Mesothelial cell of epicardium (in vitro differentiated cells): ENCODE measurements at regions not wholly inside any gene's neighbourhood (a gene's known extent, or its start where the extent isn't known, plus 50 kb on each side); places are given as distances from the start of the nearest gene placed in this dataset.

Experiments
- DNase-seq, 2 experiments: peaks; one replicate each; pipeline ENCODE4 v3.0.0; 2021; ENCODE audit warnings: low spot score in 2 of 2; ENCODE audit not compliant: unreplicated experiment in 2 of 2
- H3K27ac Mint-ChIP-seq: 2 replicates; pipeline ENCODE4 v1.8.0; 2021; ENCODE audit warnings: mixed read lengths
- H3K27me3 Mint-ChIP-seq: 2 replicates; pipeline ENCODE4 v1.8.0; 2021; ENCODE audit warnings: low read depth, mixed read lengths
- H3K36me3 Mint-ChIP-seq: 2 replicates; pipeline ENCODE4 v1.8.0; 2021; ENCODE audit warnings: mixed read lengths
- H3K4me1 Mint-ChIP-seq: 2 replicates; pipeline ENCODE4 v1.8.0; 2021; ENCODE audit warnings: mixed read lengths
- H3K4me3 Mint-ChIP-seq: 2 replicates; pipeline ENCODE4 v1.8.0; 2021; ENCODE audit warnings: mild to moderate bottlenecking, moderate library complexity, mixed read lengths
- H3K9me3 Mint-ChIP-seq: 2 replicates; pipeline ENCODE4 v1.8.0; 2021; ENCODE audit warnings: mixed read lengths
- TF ChIP-seq, protein P1 (sequence below): fragments of 200-600 bp; sonication (generic); IDR thresholded peaks from one replicate; pipeline ENCODE4 v1.5.0; 2021; ENCODE audit warnings: antibody characterized with exemption; ENCODE audit not compliant: unreplicated experiment

GRCh38 chr13:65977525-65977924 lies 1252.6 kb downstream of the PCDH9 start:
- TF ChIP-seq, protein P1, sequence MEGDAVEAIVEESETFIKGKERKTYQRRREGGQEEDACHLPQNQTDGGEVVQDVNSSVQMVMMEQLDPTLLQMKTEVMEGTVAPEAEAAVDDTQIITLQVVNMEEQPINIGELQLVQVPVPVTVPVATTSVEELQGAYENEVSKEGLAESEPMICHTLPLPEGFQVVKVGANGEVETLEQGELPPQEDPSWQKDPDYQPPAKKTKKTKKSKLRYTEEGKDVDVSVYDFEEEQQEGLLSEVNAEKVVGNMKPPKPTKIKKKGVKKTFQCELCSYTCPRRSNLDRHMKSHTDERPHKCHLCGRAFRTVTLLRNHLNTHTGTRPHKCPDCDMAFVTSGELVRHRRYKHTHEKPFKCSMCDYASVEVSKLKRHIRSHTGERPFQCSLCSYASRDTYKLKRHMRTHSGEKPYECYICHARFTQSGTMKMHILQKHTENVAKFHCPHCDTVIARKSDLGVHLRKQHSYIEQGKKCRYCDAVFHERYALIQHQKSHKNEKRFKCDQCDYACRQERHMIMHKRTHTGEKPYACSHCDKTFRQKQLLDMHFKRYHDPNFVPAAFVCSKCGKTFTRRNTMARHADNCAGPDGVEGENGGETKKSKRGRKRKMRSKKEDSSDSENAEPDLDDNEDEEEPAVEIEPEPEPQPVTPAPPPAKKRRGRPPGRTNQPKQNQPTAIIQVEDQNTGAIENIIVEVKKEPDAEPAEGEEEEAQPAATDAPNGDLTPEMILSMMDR = no peak
- no peak for DNase-seq
- peaks cover 23% of the 10 kb centered on the region for H3K9me3 Mint-ChIP-seq
- peaks cover 7% of the 10 kb centered on the region for H3K36me3 Mint-ChIP-seq
- no peaks in the 10 kb centered on the region for H3K27me3 Mint-ChIP-seq
- H3K27ac Mint-ChIP-seq = no peak overlapping the region
- H3K4me1 Mint-ChIP-seq = no peaks in the 10 kb centered on the region
- no peak overlapping the region for H3K4me3 Mint-ChIP-seq

DNA sequence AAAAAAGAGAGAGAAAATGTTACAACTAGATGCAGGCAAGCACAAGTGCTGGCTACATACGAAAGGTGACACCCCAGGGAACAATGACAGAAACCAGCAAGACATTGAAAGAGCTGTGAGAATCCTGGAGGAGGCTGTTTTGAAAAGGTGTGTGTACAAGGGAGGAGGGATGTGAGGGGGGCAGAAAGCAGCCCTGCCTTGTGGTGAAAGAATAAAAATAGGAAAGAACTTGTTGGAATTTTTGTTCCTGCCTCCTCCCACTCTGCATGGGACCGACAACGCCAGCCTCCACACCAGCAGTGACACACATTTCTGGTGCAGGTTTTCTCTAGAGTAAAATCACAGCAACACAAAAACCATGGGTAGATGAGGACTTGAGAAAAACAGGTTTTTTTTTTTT lies 1258.6 kb downstream of the PCDH9 start:
- Mint-ChIP-seq H3K36me3 (no peaks in the 10 kb centered on the region), H3K9me3 (peaks cover 12% of the 10 kb centered on the region), H3K4me1 (no peaks in the 10 kb centered on the region), H3K27ac (no peak overlapping the region), H3K4me3 (no peak overlapping the region), H3K27me3 (no peaks in the 10 kb centered on the region)
- DNase-seq = no peak
- TF ChIP-seq, protein P1 = no peak

DNA sequence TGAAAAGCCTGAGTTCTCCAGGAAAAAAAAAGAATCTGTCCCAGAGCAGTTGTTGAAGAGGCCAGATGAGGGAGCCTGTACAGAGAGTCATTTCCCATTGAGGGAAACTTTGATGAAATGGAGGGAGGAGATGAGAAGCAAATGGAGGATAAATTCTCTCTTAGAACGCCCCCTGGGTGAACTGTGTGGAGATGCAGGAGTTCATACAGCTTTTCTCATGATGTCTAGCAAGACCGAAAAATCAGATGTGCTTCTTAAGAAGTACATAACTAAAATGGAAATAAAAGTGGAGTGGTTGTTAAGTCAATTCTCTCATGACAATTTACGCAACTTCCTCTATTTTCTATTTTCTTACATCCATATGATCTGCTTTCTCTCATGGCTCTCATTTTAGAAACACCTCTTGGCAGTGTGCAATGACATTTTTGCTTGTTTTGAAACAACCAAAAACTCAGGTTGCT lies 1263.1 kb downstream of the PCDH9 start:
- H3K4me3 Mint-ChIP-seq = no peak overlapping the region
- peaks cover 17% of the 10 kb centered on the region for H3K9me3 Mint-ChIP-seq
- TF ChIP-seq, protein P1 = no peak
- H3K27me3 Mint-ChIP-seq = no peaks in the 10 kb centered on the region
- no peaks in the 10 kb centered on the region for H3K36me3 Mint-ChIP-seq
- no peaks in the 10 kb centered on the region for H3K4me1 Mint-ChIP-seq
- H3K27ac Mint-ChIP-seq = no peak overlapping the region
- DNase-seq = no peak

GRCh38 chr13:65965501-65965900 lies 1264.6 kb downstream of the PCDH9 start:
- H3K4me1 Mint-ChIP-seq = no peaks in the 10 kb centered on the region
- no peaks in the 10 kb centered on the region for H3K27me3 Mint-ChIP-seq
- TF ChIP-seq, protein P1 = no peak
- peaks cover 17% of the 10 kb centered on the region for H3K9me3 Mint-ChIP-seq
- no peaks in the 10 kb centered on the region for H3K36me3 Mint-ChIP-seq
- no peak overlapping the region for H3K27ac Mint-ChIP-seq
- no peak for DNase-seq
- no peak overlapping the region for H3K4me3 Mint-ChIP-seq

DNA sequence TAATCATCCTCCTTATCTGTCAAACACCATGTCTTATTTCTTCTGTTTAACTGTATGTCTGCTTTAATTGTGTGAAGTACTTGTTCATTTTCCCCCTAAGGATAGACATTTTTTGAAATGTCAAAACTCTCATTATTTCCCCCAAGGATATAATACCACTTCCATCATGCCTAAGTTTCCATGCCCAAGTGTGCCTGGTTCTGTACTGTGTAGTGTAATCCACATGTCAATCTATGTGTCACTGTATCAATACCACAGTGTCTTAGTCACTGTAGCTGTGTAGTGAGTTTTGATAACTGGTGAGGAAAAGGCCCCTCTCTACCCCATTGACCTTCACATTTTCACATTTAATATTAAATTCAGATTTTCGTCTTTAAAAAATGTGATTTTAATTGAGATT lies 1265.5 kb downstream of the PCDH9 start:
- Mint-ChIP-seq H3K27me3 (no peaks in the 10 kb centered on the region), H3K4me3 (no peak overlapping the region), H3K4me1 (no peaks in the 10 kb centered on the region), H3K36me3 (no peaks in the 10 kb centered on the region), H3K27ac (no peak overlapping the region), H3K9me3 (peaks cover 17% of the 10 kb centered on the region)
- no peak for DNase-seq
- TF ChIP-seq, protein P1 = no peak

GRCh38 chr13:65959305-65959704 lies 1270.8 kb downstream of the PCDH9 start:
- no peak for DNase-seq
- no peak overlapping the region for H3K27ac Mint-ChIP-seq
- H3K36me3 Mint-ChIP-seq = peaks cover 3% of the 10 kb centered on the region

More at GRCh38 chr13:65959305-65959704, 1270.8 kb downstream of the PCDH9 start:
- Mint-ChIP-seq H3K27me3 (no peaks in the 10 kb centered on the region), H3K4me3 (no peak overlapping the region), H3K4me1 (no peaks in the 10 kb centered on the region), H3K9me3 (peaks cover 56% of the 10 kb centered on the region)
- TF ChIP-seq, protein P1 = no peak
